ENCODE measurements at regions not wholly inside any gene's neighbourhood (a gene's known extent, or its start where the extent isn't known, plus 50 kb on each side); places are given as distances from the start of the nearest gene placed in this dataset.
"Not testable (repeated sequence)": the region's sequence is repeated elsewhere in the genome, so short reads cannot be mapped to it uniquely, and the experiment has no call there.

GRCh38 chr12:60194678-60195077 lies 598.8 kb downstream of the SLC16A7 start:
- DNase-seq (ENCODE audit: low read depth), result no peak

DNA sequence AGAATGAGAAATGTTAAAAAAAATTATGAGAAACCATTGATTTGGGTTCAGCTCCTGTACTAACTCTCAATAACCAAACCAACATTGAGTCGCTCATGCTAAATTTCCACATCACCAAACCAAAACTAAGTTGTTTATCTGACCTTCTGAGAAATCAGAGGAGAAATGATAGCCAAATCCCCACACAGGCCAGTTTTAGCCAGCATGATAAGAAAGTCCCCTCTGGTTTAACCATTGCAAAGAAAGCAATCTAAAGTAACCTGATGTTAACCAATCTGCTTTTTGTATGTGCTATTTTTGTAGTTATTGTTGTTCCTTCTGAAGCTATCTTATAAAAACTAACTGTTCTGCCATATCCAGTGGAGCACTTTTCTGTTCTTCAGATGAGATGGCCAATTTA lies 599.7 kb downstream of the SLC16A7 start:
- no peak for DNase-seq (ENCODE audit: low read depth)

- no peak for DNase-seq (ENCODE audit: low read depth)
Measured at GRCh38 chr12:60196366-60196765, 600.5 kb downstream of the SLC16A7 start.

DNA sequence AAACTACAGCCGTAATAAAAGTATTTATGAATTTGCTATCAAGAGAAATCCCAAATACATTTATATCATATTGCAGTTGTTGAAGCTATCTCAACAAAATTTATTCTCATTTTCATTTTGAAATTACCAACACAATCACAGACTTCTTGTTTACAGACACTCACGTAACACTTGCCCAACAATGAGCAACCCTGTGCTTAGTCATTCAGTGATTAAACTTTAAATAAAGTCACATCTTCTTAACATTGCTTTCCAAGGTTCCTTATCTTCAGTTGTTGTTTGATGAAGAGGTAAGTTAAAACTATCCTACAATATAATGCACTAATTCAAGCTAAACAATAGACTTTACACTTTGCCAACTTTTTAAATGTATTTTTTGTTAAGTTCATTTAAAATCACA lies 601.8 kb downstream of the SLC16A7 start:
- no peak for DNase-seq (ENCODE audit: low read depth)

GRCh38 chr12:60201891-60202290 lies 606.1 kb downstream of the SLC16A7 start:
- DNase-seq (ENCODE audit: low read depth), result no peak

DNA sequence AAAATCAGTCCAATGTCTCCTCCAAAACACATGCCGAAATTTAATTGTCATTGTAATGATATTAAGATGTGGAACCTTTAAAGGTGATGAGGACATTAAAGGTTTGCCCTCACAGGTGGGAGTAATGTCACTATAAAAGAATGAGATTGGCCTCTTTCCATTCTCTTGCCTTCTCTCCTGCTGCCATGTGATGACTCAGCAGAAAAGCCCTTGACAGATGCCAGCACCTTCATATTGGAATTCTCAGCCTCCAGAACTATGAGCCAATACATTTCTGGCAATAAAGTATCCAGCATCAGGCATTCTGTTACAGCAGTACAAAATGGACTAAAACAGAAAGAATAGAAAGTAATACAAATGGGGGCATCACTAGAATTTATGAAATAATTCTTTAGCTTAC lies 609.7 kb downstream of the SLC16A7 start:
- no peak for DNase-seq (ENCODE audit: low read depth)

DNA sequence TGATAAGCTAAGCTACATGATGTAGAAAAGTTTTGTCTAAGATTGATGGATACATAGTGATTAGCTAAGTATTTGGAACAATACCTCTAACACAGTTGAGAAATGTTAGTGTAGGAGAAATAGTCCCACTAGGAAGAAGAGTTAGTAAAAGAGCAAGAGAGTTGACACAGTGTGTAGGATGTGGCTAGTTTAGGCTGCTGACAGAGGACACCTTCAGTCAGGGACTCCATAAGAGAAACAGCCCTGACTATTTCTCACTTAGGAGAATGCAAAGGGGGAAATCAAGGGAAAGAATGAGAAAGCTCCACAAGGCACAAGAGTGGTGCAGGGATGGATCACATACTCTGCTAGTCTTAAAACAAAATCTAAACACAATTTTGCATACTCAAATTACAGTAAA lies 613.7 kb downstream of the SLC16A7 start:
- DNase-seq (ENCODE audit: low read depth), result no peak

- DNase-seq (ENCODE audit: low read depth), result no peak
Measured at GRCh38 chr12:60209933-60210332, 614.1 kb downstream of the SLC16A7 start.

DNA sequence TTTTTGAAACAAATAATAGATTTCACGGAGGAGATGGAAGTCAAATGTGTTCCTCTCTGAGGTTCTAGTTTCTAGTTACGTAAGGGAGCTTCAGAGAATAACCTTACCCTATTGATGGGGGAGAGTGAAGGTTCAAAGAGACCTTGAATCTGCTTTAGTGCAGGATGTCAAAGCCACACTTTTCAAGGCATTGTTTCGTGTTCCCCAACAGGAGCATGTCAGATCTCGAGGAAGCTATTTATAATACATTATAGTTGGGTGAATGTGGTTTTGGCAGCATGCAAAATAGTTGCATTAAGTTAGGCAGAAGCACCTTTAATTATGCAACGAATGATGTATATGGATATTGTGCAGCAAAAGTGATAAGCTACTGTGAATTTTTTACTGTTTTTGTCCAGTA lies 614.9 kb downstream of the SLC16A7 start:
- no peak for DNase-seq (ENCODE audit: low read depth)

- DNase-seq (ENCODE audit: low read depth), result no peak
Measured at GRCh38 chr12:60211244-60211643, 615.4 kb downstream of the SLC16A7 start.

DNA sequence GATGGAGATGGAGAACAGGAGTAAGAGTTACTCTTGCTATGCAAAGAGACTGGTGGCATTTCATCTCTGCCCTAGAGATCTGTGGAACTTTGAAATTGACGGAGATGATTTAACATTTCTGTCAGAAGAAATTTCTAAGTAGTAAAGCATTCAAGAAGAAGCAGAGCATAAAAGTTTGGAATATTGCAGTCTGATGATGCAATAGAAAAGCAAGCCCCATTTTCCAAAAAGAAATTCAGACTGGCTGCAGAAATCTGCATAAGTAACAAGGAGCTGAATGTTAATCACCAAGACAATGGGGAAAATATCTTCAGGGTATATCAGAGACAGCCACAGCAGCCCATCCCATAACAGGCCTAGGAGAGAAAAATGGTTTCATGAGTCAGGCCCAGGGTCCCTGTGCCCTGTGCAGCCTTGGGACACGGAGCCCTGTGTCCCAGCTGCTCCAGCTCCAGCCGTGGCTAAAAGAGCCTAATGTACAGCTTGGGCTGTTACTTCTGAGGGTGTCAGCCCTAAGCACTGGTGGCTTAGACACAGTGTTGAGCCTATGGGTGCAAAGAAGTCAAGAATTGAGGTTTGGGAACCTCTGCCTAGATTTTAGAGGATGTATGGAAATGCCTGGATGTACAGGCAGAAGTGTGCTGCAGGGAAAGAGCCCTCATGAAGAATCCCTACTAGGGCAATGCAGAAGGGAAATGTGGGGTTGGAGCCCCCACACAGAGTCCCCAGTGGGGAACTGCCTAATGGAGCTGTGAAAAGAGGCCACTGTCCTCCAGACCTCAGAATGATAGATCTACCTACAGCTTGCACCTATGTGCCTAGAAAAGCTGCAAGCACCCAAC lies 616.6 kb downstream of the SLC16A7 start:
- no peak for DNase-seq (ENCODE audit: low read depth)

DNA sequence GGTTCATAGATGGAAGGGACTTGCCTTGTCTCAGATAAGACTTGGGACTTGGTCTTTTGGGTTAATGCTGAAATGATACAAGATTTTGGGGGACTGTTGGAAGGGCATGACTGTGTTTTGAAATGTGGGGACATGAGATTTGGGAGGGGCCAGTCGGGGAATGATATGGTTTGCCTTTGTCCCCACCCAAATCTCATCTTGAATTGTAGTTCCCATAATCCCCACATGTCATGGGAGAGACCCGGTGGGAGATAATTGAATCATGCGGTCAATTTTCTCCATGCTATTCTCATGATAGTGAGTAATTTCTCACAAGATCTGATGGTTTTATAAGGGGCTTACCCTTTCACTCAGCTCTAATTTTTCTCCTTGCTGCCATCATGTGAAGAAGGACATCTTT lies 617.4 kb downstream of the SLC16A7 start:
- not testable (repeated sequence) for DNase-seq (ENCODE audit: low read depth)

- DNase-seq (ENCODE audit: low read depth), result no peak
Measured at GRCh38 chr12:60216226-60216625, 620.4 kb downstream of the SLC16A7 start.

DNA sequence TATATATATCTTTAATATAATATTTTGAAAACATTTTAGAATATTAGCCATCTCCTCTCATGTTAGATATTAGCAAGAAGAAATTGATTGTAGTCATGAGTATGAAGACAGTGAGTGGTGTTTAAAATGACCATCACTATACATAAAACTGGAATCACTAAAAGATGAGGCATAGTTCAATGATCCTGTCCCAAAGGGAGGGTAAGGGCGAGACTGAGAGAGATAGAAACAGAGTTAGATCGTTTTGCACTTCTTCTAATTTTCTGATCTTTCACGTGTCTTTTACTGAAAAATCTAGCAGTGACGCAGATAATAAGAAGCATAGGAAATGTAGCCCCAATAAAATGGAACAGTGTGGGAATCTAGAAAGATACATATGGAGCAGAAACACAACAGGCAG lies 627.4 kb downstream of the SLC16A7 start:
- no peak for DNase-seq (ENCODE audit: low read depth)

DNA sequence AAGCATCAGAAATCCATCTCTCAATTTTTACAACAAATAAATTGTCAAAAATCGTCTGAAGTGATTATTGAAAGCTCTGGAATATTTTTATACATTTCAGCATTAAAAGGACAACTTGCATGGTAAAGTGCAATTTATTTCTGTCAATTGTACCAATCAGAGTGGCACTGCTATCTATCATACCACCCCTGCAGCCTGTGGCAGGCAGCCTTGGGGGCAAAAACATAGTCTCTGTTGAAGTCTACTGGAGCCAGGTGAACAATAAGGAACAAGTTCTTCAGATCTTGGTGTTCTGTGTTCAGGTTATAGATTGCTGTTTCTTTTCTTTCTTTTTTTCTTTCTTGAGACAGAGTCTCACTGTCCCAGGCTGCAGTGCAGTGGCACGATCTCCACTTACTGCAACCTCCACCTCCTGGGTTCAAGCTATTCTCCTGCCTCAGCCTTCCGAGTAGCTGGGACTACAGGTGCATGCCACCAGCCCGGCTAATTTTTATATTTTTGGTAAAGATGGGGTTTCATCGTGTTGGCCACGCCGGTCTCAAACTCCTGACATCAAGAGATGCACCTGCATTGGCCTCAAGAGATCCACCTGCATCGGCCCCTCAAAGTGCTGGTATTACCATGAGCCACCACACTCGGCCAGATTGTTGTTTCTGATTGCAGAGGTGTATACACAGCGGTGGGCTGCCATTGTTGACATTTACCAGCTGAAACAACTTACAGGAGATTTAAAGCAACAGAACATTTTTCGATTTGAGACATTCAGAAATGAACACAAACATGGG lies 629.6 kb downstream of the SLC16A7 start:
- no peak for DNase-seq (ENCODE audit: low read depth)

DNA sequence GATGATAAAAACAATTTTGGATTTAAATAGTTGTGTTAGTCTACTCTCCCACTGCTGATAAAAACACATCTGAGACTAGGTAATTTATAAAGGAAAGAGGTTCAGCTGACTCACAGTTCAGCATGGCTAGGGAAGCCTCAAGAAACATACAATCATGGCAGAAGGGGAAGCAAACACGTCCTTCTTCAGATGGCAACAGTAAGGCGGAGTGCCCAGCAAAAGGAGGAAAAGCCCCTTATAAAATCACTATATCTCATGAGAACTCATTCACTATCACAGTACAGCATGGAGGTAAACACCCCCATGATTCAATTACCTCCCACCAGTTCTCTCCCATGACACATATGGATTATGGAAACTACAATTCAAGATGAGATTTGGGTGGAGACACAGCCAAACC lies 632.1 kb downstream of the SLC16A7 start:
- no peak for DNase-seq (ENCODE audit: low read depth)

GRCh38 chr12:60230056-60230455 lies 634.2 kb downstream of the SLC16A7 start:
- DNase-seq (ENCODE audit: low read depth), result no peak

GRCh38 chr12:60231303-60231702 lies 635.5 kb downstream of the SLC16A7 start:
- DNase-seq (ENCODE audit: low read depth), result no peak

- DNase-seq (ENCODE audit: low read depth), result no peak
Measured at GRCh38 chr12:60231976-60232907, 636.4 kb downstream of the SLC16A7 start.

DNA sequence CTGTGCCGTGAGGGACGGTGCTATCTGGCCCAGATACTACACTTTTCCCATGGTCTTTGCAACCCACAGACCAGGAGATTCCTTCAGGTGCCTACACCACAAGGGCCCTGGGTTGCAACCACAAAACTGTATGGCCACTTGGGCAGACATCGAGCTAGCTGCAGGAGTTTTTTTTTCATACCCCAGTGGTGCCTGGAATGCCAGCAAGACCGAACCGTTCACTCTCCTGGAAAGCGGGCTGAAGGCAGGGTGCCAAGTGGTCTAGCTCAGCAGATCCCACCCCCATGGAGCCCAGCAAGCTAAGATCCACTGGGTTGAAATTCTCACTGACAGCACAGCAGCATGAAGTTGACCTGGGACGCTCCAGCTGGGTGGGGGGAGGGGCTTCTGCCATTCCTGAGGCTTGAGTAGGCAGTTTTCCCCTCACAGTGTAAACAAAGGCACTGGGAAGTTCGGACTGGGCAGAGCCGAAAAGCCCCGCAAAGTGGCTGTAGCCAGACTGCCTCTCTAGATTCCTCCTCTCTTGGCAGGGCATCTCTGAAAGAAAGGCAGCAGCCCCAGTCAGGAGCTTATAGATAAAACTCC lies 638.9 kb downstream of the SLC16A7 start:
- DNase-seq (ENCODE audit: low read depth), result not testable (repeated sequence)

GRCh38 chr12:60235261-60235660 lies 639.4 kb downstream of the SLC16A7 start:
- DNase-seq (ENCODE audit: low read depth), result no peak

DNA sequence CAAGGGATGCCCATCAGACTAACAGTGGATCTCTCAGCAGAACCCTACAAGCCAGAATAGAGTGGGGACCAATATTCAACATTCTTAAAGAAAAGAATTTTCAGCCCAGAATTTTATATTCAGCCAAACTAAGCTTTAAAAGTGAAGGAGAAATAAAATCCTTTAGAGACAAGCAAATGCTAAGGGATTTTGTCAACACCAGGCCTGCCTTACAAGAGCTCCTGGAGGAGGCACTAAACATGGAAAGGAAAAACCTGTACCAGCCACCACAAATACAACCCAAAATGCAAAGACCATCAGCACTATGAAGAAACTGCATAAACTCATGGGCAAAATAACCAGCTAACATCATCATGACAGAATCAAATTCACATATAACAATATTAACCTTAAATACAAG lies 640.6 kb downstream of the SLC16A7 start:
- not testable (repeated sequence) for DNase-seq (ENCODE audit: low read depth)

Data from Daoy (cell line).